Activated T-cell treated with anti-CD3 and anti-CD28 coated beads, Interleukin-2, amount 50 U/mL, for 72 hours (primary cell): ENCODE measurements at regions not wholly inside any gene's neighbourhood (a gene's known extent, or its start where the extent isn't known, plus 50 kb on each side); places are given as distances from the start of the nearest gene placed in this dataset.
A peak's percentile ranks its signal among the peaks of the same experiment; 100 is the strongest.

Source experiments
- ATAC-seq, 2 donors: fragments of 150-1000 bp; cut with Tn5 transposase; replicated peaks in 1 of 2; 2 replicates each; pipeline ENCODE4 v1.10.0; 2021; ENCODE audit warnings: moderate library complexity in 2 of 2, mild to moderate bottlenecking in 1 of 2
- DNase-seq, 2 donors: peaks; one replicate each; pipeline ENCODE4 v3.0.0; 2021 to 2022; ENCODE audit warnings: mixed read lengths in 1 of 2
- H3K27ac Mint-ChIP-seq: one replicate; pipeline ENCODE4 v1.8.0; 2022; ENCODE audit warnings: mild to moderate bottlenecking, moderate library complexity, mixed read lengths
- H3K27me3 Mint-ChIP-seq: one replicate; pipeline ENCODE4 v1.8.0; 2022; ENCODE audit warnings: low read depth, mixed read lengths
- H3K36me3 Mint-ChIP-seq, 2 donors: one replicate each; pipeline ENCODE4 v1.8.0; 2022; ENCODE audit warnings: mixed read lengths in 2 of 2, mild to moderate bottlenecking in 1 of 2; ENCODE audit not compliant: insufficient read depth in 2 of 2
- H3K4me1 Mint-ChIP-seq: one replicate; pipeline ENCODE4 v1.8.0; 2022; ENCODE audit warnings: low read depth, mixed read lengths
- H3K4me3 Mint-ChIP-seq, 2 donors: one replicate each; pipeline ENCODE4 v1.8.0; 2022; ENCODE audit warnings: mild to moderate bottlenecking in 2 of 2, mixed read lengths in 2 of 2, moderate library complexity in 2 of 2
- H3K9me3 Mint-ChIP-seq, 2 donors: one replicate each; pipeline ENCODE4 v1.8.0; 2022; ENCODE audit warnings: mixed read lengths in 2 of 2

DNA sequence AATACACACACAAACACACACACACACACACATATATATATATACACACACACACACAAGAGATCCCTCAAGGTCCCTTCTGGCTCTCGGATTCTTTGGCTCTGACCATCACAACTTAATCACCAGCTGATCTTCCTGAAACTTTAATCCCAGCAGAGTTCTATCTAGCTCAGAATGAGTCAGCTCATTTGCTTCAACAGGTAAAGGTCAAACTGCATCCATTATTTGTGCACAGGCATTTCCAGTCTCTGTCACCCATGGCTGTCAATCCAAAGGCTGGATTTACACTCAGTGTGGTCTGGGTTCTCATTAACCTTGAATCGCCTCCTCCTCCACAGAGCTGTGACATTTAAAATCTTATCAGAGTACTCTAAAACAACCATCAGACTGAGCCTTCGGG is 113.3 kb upstream of the TMPO start:
- no peak for DNase-seq
- peaks cover 28% of the 10 kb centered on the region for H3K4me1 Mint-ChIP-seq
- no peak for ATAC-seq
- H3K27me3 Mint-ChIP-seq, result no peaks in the 10 kb centered on the region
- H3K36me3 Mint-ChIP-seq, result no peaks in the 10 kb centered on the region
- H3K27ac Mint-ChIP-seq, result no peak overlapping the region
- no peak overlapping the region for H3K4me3 Mint-ChIP-seq
- H3K9me3 Mint-ChIP-seq, result no peaks in the 10 kb centered on the region

DNA sequence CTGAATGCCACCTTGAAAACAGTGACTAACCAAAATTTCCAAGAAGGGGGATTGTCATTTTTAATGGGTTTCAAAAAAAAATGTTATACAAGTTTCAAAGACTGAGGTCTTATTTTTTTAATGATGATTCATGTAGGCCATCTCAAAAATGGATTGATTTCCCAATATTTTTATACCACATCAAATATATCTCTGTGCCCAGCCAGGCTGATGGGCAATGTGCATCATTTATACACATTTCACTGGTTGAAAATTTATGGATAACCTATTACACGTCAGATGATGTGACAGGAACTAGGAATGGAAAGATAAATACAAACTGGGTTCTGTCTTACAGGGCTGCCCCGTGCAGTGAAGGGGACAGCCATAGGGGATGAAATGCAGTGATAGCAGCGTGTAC is 112.7 kb upstream of the TMPO start:
- H3K4me3 Mint-ChIP-seq, result no peak overlapping the region
- peaks cover 23% of the 10 kb centered on the region for H3K4me1 Mint-ChIP-seq
- no peaks in the 10 kb centered on the region for H3K27me3 Mint-ChIP-seq
- H3K36me3 Mint-ChIP-seq, result no peaks in the 10 kb centered on the region
- ATAC-seq (no peak), DNase-seq (no peak)
- no peak overlapping the region for H3K27ac Mint-ChIP-seq
- no peaks in the 10 kb centered on the region for H3K9me3 Mint-ChIP-seq

DNA sequence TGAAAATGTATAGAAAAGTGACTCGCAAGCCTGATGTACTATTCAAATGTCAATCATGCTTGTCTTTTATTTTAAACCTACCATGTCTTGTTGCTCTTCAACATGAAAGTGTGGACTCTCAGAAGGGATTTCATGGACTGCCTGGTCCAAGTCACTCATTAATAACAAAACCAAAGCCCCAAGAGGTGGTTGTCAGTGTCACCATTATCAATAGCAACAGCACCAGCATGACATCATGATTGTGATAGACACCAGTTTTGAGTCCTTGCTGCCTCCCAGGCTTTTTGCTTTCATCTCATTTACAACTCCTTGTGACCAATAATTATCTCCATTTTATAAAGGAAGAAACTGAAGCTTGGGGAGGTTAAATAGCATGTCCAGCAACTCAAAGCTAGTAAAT is 112.0 kb upstream of the TMPO start:
- no peaks in the 10 kb centered on the region for H3K27me3 Mint-ChIP-seq
- DNase-seq (no peak), ATAC-seq (no peak)
- H3K36me3 Mint-ChIP-seq, result no peaks in the 10 kb centered on the region
- no peak overlapping the region for H3K4me3 Mint-ChIP-seq
- no peak overlapping the region for H3K27ac Mint-ChIP-seq
- H3K4me1 Mint-ChIP-seq, result peaks cover 21% of the 10 kb centered on the region
- H3K9me3 Mint-ChIP-seq, result no peaks in the 10 kb centered on the region

DNA sequence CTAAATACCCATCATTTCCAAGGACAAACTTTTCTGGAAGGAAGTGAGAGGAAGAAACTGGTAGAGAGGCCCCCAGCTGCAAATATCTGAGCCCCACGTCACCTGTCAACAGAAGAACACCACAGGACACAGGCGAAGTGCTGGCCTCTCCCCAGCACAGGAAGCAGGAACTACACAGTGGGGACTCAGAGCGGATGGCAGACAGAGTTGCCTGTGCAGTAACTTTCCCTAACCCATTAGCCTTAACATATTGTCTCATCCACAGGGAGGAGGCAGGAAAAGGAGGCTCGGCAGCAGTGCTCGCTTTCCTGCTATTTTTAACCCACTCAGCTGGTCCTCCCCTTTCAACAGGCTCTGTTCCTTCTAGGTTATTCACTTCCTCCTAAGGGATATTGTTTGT is 111.5 kb upstream of the TMPO start:
- Mint-ChIP-seq H3K4me3 (no peak overlapping the region), H3K27me3 (no peaks in the 10 kb centered on the region), H3K4me1 (peaks cover 20% of the 10 kb centered on the region), H3K9me3 (no peaks in the 10 kb centered on the region), H3K36me3 (no peaks in the 10 kb centered on the region), H3K27ac (no peak overlapping the region)
- DNase-seq (no peak), ATAC-seq (no peak)

DNA sequence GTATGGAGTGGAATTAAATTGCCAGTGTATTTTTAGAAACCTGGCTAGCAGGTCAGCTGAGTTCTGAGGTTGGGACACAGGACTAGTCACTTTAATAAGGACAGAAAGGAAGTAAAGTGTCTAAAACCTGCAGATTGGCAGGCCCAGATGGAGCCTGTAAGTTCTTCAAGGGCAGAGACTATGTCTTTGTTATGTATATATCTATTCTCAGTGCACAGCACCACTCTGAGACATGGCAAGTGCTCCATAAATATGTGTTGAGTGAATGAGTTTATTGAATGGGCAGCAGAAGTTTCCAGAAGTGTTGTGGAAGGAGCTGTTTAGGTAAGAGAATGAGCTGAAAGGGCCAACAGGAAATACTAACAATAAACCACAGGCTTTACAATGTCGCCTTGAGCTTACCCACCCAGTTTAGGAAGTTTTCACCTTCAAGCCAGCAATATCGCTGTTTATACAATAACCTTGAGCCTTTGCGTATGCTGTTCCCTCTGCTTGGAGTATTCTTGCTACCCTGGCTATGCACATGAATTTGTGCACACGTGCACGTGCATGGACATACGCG is 109.5 kb upstream of the TMPO start:
- Mint-ChIP-seq H3K4me1 (peaks cover 5% of the 10 kb centered on the region), H3K36me3 (no peaks in the 10 kb centered on the region), H3K4me3 (no peak overlapping the region), H3K27ac (no peak overlapping the region), H3K9me3 (no peaks in the 10 kb centered on the region), H3K27me3 (peaks cover 8% of the 10 kb centered on the region)
- DNase-seq (no peak), ATAC-seq (no peak)

DNA sequence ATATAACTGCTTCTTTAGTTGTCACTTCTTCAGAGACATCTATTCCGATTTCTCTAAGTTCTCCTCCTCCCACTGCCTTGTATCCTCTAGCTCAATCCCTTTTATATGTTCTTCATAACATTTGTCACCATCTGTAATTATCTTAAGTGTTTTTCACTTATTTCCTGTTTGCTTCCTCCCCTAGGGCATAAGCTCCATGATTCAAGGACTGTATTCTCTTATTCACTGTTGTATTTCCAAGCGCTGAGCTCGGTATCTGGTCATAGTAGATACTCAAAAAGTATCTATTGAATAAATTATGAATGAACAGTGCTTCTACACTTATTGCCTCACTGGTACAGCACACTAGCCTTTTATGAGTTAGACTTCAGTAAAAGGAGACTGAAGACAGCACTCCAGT is 109.0 kb upstream of the TMPO start:
- H3K36me3 Mint-ChIP-seq, result no peaks in the 10 kb centered on the region
- DNase-seq (no peak), ATAC-seq (no peak)
- H3K27me3 Mint-ChIP-seq, result peaks cover 12% of the 10 kb centered on the region
- H3K4me1 Mint-ChIP-seq, result peaks cover 5% of the 10 kb centered on the region
- no peak overlapping the region for H3K27ac Mint-ChIP-seq
- no peak overlapping the region for H3K4me3 Mint-ChIP-seq
- H3K9me3 Mint-ChIP-seq, result no peaks in the 10 kb centered on the region

DNA sequence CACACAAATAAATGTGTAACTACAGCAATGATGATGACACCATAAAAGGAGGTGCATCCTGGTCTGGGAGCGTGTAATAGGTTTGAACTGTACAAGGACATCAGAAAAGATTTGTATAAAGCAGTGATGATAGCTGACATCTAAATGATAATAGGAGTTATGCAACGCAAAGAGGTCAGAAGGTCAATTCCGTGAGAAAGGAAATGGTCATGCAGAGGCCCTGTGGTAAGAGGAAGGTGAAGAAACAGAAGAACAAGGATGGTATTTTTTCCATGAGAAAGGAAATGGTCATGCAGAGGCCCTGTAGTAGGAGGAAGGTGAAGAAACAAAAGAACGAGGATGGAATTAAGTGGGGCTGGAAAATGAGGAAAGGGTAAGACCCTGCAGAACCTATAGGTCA is 106.7 kb upstream of the TMPO start:
- Mint-ChIP-seq H3K27ac (no peak overlapping the region), H3K4me1 (no peaks in the 10 kb centered on the region), H3K4me3 (no peak overlapping the region), H3K27me3 (peaks cover 12% of the 10 kb centered on the region), H3K9me3 (no peaks in the 10 kb centered on the region), H3K36me3 (no peaks in the 10 kb centered on the region)
- DNase-seq (no peak), ATAC-seq (no peak)

DNA sequence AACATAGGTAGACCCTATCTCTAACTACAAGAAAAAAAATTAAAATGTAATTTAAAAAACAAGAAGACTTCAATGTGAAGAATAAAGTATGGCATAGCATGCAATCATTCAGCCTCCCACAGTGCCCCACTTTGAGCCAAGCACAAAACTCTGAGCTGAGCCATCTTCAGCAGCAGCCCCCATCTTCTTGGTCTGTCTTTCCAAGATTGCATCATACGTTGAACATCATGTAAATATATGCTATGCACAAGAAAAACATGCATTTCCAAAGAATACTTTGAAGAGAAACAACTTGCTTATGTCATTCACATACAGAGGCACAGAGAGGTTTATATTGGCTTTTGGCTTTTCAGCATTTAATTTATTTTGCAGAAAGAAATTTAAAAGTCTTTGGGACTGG is 105.8 kb upstream of the TMPO start:
- Mint-ChIP-seq H3K36me3 (no peaks in the 10 kb centered on the region), H3K27me3 (peaks cover 14% of the 10 kb centered on the region), H3K4me1 (no peaks in the 10 kb centered on the region), H3K27ac (no peak overlapping the region), H3K4me3 (no peak overlapping the region), H3K9me3 (no peaks in the 10 kb centered on the region)
- ATAC-seq (no peak), DNase-seq (no peak)

DNA sequence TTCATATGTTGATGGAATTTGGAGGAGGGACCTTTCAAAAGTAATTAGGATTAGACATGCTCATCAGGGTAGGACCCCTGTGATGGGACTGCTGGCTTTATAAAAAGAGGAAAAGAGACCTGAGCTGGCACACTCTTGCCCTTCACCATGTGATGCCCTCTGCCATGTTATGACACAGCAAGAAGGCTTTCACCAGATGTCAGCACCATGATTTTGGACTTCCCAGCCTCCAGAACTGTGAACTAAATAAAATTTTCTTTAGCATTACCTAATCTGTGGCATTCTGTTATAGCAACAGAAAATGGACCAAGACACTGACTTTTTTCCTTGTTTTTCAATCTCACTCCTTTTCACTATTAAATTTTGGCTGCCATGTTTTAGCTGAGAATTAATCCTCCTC is 105.0 kb upstream of the TMPO start:
- ATAC-seq, result no peak

DNA sequence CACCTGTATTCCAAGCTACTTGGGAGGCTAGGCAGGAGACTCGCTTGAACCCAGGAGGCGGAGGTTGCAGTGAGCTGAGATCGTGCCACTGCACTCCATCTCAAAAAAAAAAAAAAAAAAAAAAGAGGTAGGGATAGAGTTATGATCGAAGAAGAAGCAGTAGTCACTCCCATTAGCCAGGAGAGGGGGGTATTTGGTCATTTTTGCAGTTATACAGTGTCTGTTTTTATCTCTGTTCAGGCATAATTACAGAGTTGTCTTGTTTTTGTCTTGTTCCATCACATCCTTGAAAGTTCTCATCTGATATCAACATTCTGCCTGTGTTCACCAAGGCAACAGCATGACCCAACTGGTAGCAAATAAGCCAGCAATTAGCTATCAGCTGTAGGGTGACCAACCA is 98.5 kb upstream of the TMPO start:
- no peak for DNase-seq
- no peaks in the 10 kb centered on the region for H3K9me3 Mint-ChIP-seq
- H3K36me3 Mint-ChIP-seq, result no peaks in the 10 kb centered on the region
- peak; percentile 41 to 53 for ATAC-seq
- no peaks in the 10 kb centered on the region for H3K4me1 Mint-ChIP-seq
- H3K27ac Mint-ChIP-seq, result no peak overlapping the region
- H3K27me3 Mint-ChIP-seq, result peaks cover 9% of the 10 kb centered on the region
- H3K4me3 Mint-ChIP-seq, result no peak overlapping the region

More for the DNA sequence above, 105.0 kb upstream of the TMPO start:
- Mint-ChIP-seq H3K4me3 (no peak overlapping the region), H3K4me1 (no peaks in the 10 kb centered on the region), H3K27ac (no peak overlapping the region), H3K27me3 (peaks cover 21% of the 10 kb centered on the region), H3K9me3 (no peaks in the 10 kb centered on the region), H3K36me3 (no peaks in the 10 kb centered on the region)
- no peak for DNase-seq

DNA sequence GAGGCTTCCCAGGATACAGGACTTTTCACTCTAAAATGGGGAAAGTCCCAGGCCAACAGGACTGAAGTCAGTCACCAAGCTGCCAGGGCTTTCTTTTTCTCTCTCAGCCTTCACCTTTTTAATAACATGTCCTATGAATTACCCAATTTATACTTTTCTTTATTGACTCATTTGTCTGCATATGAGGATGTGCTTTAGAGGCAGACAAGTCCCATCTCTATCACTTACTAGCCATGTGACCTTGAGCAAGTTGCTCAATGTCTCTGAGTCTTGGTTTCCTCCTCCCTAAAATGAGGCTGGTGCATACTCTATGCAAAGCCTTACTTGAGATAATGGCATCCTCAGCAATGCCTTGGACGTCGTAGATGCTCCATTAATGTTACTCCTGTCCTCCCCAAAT is 98.1 kb upstream of the TMPO start:
- no peak for DNase-seq
- Mint-ChIP-seq H3K27ac (no peak overlapping the region), H3K9me3 (no peaks in the 10 kb centered on the region), H3K4me3 (no peak overlapping the region), H3K27me3 (peaks cover 9% of the 10 kb centered on the region), H3K36me3 (no peaks in the 10 kb centered on the region), H3K4me1 (no peaks in the 10 kb centered on the region)
- peak; percentile 39 to 69 for ATAC-seq

DNA sequence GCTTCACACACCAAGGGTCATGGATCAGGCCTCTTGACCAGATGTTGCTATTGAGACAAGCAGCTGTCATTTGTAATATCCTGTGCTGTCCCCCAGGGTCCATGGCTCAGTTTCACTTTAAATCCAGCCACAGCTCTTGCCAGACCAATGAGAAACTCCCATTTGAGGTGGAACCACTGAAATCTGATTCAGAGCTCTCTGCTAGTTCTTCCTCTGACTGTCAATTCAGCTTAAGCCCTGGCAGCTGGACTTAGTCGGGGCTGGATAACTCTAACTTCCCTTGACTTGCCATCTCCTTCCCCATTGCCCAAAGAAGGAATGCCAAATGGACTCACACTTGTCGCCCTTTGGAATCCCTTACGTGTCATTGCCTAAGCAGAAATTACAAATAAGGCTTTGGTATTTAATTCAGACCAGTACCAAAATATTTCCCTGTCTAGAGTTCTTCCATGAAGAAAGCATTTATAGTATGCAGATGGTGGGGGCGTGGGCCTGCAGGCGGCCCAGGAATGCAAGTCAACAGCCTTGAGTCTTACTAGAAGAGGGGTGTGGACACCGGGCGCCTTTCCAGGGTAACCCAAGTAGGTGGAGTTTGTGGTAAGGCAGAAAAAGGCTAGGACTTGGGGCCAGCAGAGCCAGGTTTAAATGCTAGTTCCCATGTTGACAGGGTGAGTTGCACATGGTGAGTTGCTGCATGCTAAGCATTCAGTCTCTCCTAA is 96.9 kb upstream of the TMPO start:
- no peaks in the 10 kb centered on the region for H3K9me3 Mint-ChIP-seq
- no peak overlapping the region for H3K27ac Mint-ChIP-seq
- peaks cover 9% of the 10 kb centered on the region for H3K27me3 Mint-ChIP-seq
- ATAC-seq, result peak in 1 of 2 donors; percentile 21
- H3K4me3 Mint-ChIP-seq, result no peak overlapping the region
- H3K36me3 Mint-ChIP-seq, result no peaks in the 10 kb centered on the region
- H3K4me1 Mint-ChIP-seq, result no peaks in the 10 kb centered on the region
- no peak for DNase-seq

DNA sequence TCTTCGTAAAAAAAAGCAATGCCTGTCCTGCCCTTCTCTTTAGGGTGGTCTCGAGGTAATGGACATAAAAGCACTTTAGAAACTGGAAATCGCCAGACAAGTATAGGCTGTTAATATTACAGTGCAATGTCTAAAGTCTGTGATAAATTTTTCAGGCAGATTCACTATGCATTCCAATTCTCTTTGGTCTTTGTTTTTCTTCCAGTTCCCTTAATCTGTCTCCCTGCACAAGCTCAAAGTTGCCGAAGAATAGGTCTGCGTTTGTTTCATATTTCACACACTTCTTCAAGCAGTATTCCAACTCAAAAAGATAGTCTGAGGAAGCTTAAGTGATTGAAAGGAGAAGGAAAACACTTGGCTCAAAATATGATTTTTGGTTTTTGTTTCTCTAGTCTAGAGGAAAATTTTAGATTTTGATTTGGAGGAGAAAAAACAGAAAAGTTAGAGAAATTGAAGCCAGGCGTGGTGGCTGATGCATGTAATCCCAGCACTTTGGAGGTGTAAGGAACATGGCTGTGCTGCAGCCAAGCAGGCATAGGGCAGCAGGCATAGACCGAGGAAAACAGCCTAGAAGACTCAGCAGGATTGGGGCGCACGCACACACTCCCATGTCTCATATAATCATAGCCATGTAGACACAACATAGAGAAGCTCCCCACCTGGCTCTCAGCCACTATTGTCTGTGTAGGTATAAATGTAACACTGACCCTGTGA is 96.2 kb upstream of the TMPO start:
- no peaks in the 10 kb centered on the region for H3K36me3 Mint-ChIP-seq
- H3K4me3 Mint-ChIP-seq, result no peak overlapping the region
- no peaks in the 10 kb centered on the region for H3K4me1 Mint-ChIP-seq
- no peak for ATAC-seq
- DNase-seq, result no peak
- H3K27me3 Mint-ChIP-seq, result peaks cover 9% of the 10 kb centered on the region
- no peak overlapping the region for H3K27ac Mint-ChIP-seq
- H3K9me3 Mint-ChIP-seq, result no peaks in the 10 kb centered on the region
